Mesenchymal stem cell (in vitro differentiated cells and primary cell): ENCODE measurements at regions not wholly inside any gene's neighbourhood (a gene's known extent, or its start where the extent isn't known, plus 50 kb on each side); places are given as distances from the start of the nearest gene placed in this dataset.

Experiments used
- DNase-seq: peaks from one replicate; pipeline ENCODE4 v3.0.0-alpha.2; 2013
- H2AFZ ChIP-seq: one replicate; pipeline ENCODE4 v1.6.1; 2013; ENCODE audit warnings: low read depth, mild to moderate bottlenecking, control low read depth, inconsistent platforms, low read length, moderate library complexity
- H2AK5ac ChIP-seq: 2 replicates; pipeline ENCODE4 v1.6.1; 2013; ENCODE audit warnings: low read length, moderate library complexity, mild to moderate bottlenecking, inconsistent platforms; ENCODE audit not compliant: severe bottlenecking
- H2BK120ac ChIP-seq: one replicate; pipeline ENCODE4 v1.6.1; 2013; ENCODE audit warnings: low read depth, mild to moderate bottlenecking, inconsistent platforms, low read length, moderate library complexity
- H2BK12ac ChIP-seq, 2 experiments: one replicate each; pipeline ENCODE4 v1.6.1; 2013; ENCODE audit warnings: inconsistent platforms in 2 of 2, low read length in 2 of 2, mild to moderate bottlenecking in 2 of 2, moderate library complexity in 2 of 2, control low read depth in 1 of 2
- H2BK15ac ChIP-seq: one replicate; pipeline ENCODE4 v1.6.1; 2013; ENCODE audit warnings: mild to moderate bottlenecking, low read depth, inconsistent platforms; ENCODE audit not compliant: poor library complexity, severe bottlenecking
- H2BK5ac ChIP-seq: 2 replicates; pipeline ENCODE4 v1.6.1; 2013; ENCODE audit warnings: low read depth, mild to moderate bottlenecking, low read length, control low read depth, inconsistent platforms; ENCODE audit not compliant: poor library complexity, severe bottlenecking
- H3K14ac ChIP-seq, 2 experiments: one replicate each; pipeline ENCODE4 v1.6.1; 2013; ENCODE audit warnings: inconsistent platforms in 2 of 2, low read length in 2 of 2, control low read depth in 1 of 2, mild to moderate bottlenecking in 1 of 2, moderate library complexity in 1 of 2
- H3K18ac ChIP-seq, 2 experiments: one replicate each; pipeline ENCODE4 v1.6.1; 2013; ENCODE audit warnings: inconsistent platforms in 2 of 2, low read length in 2 of 2, control low read depth in 1 of 2, low read depth in 1 of 2, mild to moderate bottlenecking in 1 of 2
- H3K23ac ChIP-seq, 2 experiments: one replicate each; pipeline ENCODE4 v1.6.1; 2013; ENCODE audit warnings: inconsistent platforms in 2 of 2, low read length in 2 of 2, mild to moderate bottlenecking in 2 of 2, moderate library complexity in 2 of 2, control low read depth in 1 of 2
- H3K27ac ChIP-seq: 2 replicates; pipeline ENCODE4 v1.5.1; 2013; ENCODE audit warnings: mild to moderate bottlenecking, moderate library complexity, low read length, control low read depth, inconsistent platforms; ENCODE audit not compliant: poor library complexity, severe bottlenecking
- H3K27me3 ChIP-seq, 2 experiments: 2 replicates each; pipeline versions ENCODE4 v1.6.1 to v1.7.0; 2013; ENCODE audit warnings: low read length in 2 of 2, mild to moderate bottlenecking in 2 of 2, moderate library complexity in 2 of 2, control low read depth in 1 of 2, inconsistent platforms in 1 of 2; ENCODE audit not compliant: control insufficient read depth in 1 of 2, insufficient read depth in 1 of 2
- H3K36me3 ChIP-seq, 2 experiments: 2 replicates each; pipeline versions ENCODE4 v1.6.1 to v1.7.0; 2013; ENCODE audit warnings: low read length in 2 of 2, control low read depth in 1 of 2, inconsistent platforms in 1 of 2, low read depth in 1 of 2, mild to moderate bottlenecking in 1 of 2; ENCODE audit not compliant: insufficient read depth in 2 of 2, control insufficient read depth in 1 of 2
- H3K4ac ChIP-seq, 2 experiments: one replicate each; pipeline ENCODE4 v1.6.1; 2013; ENCODE audit warnings: inconsistent platforms in 2 of 2, low read length in 2 of 2, mild to moderate bottlenecking in 2 of 2, moderate library complexity in 2 of 2, control low read depth in 1 of 2, low read depth in 1 of 2
- H3K4me1 ChIP-seq: 2 replicates; pipeline ENCODE4 v1.6.1; 2013; ENCODE audit warnings: low read depth, low read length, control low read depth; ENCODE audit not compliant: control insufficient read depth, insufficient read depth
- H3K4me2 ChIP-seq: 2 replicates; pipeline ENCODE4 v1.6.1; 2013; ENCODE audit warnings: low read length, mild to moderate bottlenecking, inconsistent platforms; ENCODE audit not compliant: poor library complexity, severe bottlenecking
- H3K4me3 ChIP-seq, 2 experiments: 2 replicates each; pipeline versions ENCODE4 v1.5.1 to v1.7.0; 2013; ENCODE audit warnings: low read length in 2 of 2, mild to moderate bottlenecking in 2 of 2, control low read depth in 1 of 2, low read depth in 1 of 2; ENCODE audit not compliant: insufficient read depth in 1 of 2
- H3K79me1 ChIP-seq: replicated peaks from 2 replicates; pipeline ENCODE4 v1.6.1; 2013; ENCODE audit warnings: mild to moderate bottlenecking, control low read depth, low read length, inconsistent platforms; ENCODE audit not compliant: poor library complexity, severe bottlenecking
- H3K9ac ChIP-seq: 2 replicates; pipeline ENCODE4 v1.7.0; 2013; ENCODE audit warnings: mild to moderate bottlenecking, low read length, moderate library complexity
- H3K9me3 ChIP-seq: 2 replicates; pipeline ENCODE4 v1.7.0; 2013; ENCODE audit warnings: mild to moderate bottlenecking, low read length; ENCODE audit not compliant: control insufficient read depth
- H4K8ac ChIP-seq: one replicate; pipeline ENCODE4 v1.6.1; 2013; ENCODE audit warnings: inconsistent platforms, mild to moderate bottlenecking, low read length, moderate library complexity
- H4K91ac ChIP-seq: one replicate; pipeline ENCODE4 v1.6.1; 2013; ENCODE audit warnings: mild to moderate bottlenecking, low read length, inconsistent platforms
- WGBS: methylation state at CpG from one replicate; pipeline ENCODE4 v1.1.7; 2013; ENCODE audit warnings: mixed read lengths; 5-methylcytosine and 5-hydroxymethylcytosine counted together

DNA sequence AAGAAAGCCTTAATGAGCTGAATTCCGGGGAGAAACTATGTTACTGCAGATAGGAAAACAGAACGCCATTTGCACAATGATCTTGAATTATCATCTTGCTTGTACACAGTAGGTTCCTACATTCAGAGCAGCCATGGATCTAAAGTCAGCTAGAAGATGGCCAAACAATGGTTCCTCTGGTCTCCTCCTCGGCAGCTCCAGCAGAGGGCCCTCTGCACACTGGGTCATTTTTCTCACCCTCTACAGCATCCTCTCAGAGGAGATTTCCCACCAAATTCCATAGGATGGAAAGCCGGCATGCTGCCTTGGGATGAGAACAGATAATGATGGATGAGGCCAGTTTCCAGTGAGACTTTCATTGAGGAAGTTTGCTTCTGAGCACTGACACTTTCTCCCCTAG lies 308.5 kb upstream of the NFE2L3 start:
- Histone ChIP-seq H3K23ac (no peak overlapping the region), H3K14ac (no peak overlapping the region), H3K27me3 (no peaks in the 10 kb centered on the region), H2AK5ac (no peak overlapping the region), H2BK120ac (no peak overlapping the region), H3K9ac (no peak overlapping the region), H3K36me3 (no peaks in the 10 kb centered on the region), H2AFZ (no peak overlapping the region), H3K27ac (peak overlapping the region; percentile 19), H3K4me2 (no peak overlapping the region), H2BK15ac (no peak overlapping the region), H4K91ac (no peak overlapping the region), H4K8ac (no peak overlapping the region), H2BK12ac (no peak overlapping the region), H3K4me3 (no peak overlapping the region), H3K4ac (peak overlapping the region in 1 of 2 experiments; percentile 24), H3K79me1 (no peaks in the 10 kb centered on the region), H3K18ac (peak overlapping the region; percentile 1 to 57), H3K4me1 (peaks cover 7% of the 10 kb centered on the region), H3K9me3 (no peaks in the 10 kb centered on the region), H2BK5ac (no peak overlapping the region)
- DNase-seq, result no peak
- WGBS, result 82% methylated on average over 4 of the region's 4 CpGs

- Histone ChIP-seq H2AFZ (no peak overlapping the region), H3K18ac (no peak overlapping the region), H3K9me3 (no peaks in the 10 kb centered on the region), H2BK120ac (no peak overlapping the region), H3K79me1 (no peaks in the 10 kb centered on the region), H3K4me2 (no peak overlapping the region), H4K91ac (no peak overlapping the region), H2BK5ac (no peak overlapping the region), H3K4me1 (peaks cover 9% of the 10 kb centered on the region), H4K8ac (no peak overlapping the region), H3K14ac (no peak overlapping the region), H2BK15ac (no peak overlapping the region), H2AK5ac (no peak overlapping the region), H3K4me3 (no peak overlapping the region), H2BK12ac (no peak overlapping the region), H3K23ac (no peak overlapping the region), H3K27ac (peak overlapping the region; percentile 44), H3K4ac (no peak overlapping the region), H3K9ac (no peak overlapping the region), H3K36me3 (no peaks in the 10 kb centered on the region), H3K27me3 (no peaks in the 10 kb centered on the region)
- WGBS, result 73% methylated on average over 5 of the region's 6 CpGs
- DNase-seq, result no peak
These were observed 307.7 kb upstream of the NFE2L3 start for GRCh38 chr7:25844102-25844870.

- 89% methylated on average over 5 of the region's 5 CpGs for whole genome bisulfite sequencing
- peak overlapping the region in 1 of 2 experiments; percentile 55 for H2BK12ac ChIP-seq
- DNase-seq, result no peak
- H2AK5ac ChIP-seq, result no peak overlapping the region
- no peak overlapping the region for H3K9ac ChIP-seq
- H4K8ac ChIP-seq, result no peak overlapping the region
- H3K27me3 ChIP-seq, result no peaks in the 10 kb centered on the region
- H3K4ac ChIP-seq, result no peak overlapping the region
- no peaks in the 10 kb centered on the region for H3K36me3 ChIP-seq
- H2AFZ ChIP-seq, result no peak overlapping the region
- H3K27ac ChIP-seq, result no peak overlapping the region
- H3K9me3 ChIP-seq, result no peaks in the 10 kb centered on the region
- H3K14ac ChIP-seq, result no peak overlapping the region
- no peaks in the 10 kb centered on the region for H3K79me1 ChIP-seq
- H2BK120ac ChIP-seq, result no peak overlapping the region
- H3K23ac ChIP-seq, result no peak overlapping the region
- H3K18ac ChIP-seq, result peak overlapping the region in 1 of 2 experiments; percentile 25
- H4K91ac ChIP-seq, result no peak overlapping the region
- peaks cover 10% of the 10 kb centered on the region for H3K4me1 ChIP-seq
- no peak overlapping the region for H2BK5ac ChIP-seq
- no peak overlapping the region for H3K4me3 ChIP-seq
- H2BK15ac ChIP-seq, result no peak overlapping the region
- H3K4me2 ChIP-seq, result no peak overlapping the region
These were observed 306.5 kb upstream of the NFE2L3 start for GRCh38 chr7:25845464-25845863.

DNA sequence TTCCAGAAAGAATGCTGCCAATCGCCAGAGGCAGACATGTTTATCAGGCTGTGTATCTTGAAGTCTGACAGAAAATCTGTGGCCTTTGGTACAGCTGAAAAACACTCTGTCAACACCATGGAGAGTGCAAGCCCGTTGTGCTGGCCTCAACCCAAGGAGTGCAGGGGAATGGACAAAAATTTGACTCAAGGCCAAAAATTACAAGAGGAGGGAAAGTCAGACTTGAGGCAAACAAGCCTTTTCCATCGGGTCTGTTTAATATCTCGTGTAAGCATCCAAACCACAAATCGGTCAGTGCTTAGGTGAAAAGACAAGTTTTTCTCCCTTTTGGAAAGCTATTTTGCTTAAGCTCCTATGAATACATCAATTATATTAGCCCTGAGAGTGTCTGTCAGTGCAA lies 305.3 kb upstream of the NFE2L3 start:
- Histone ChIP-seq H2AK5ac (no peak overlapping the region), H4K91ac (no peak overlapping the region), H3K4me1 (peaks cover 15% of the 10 kb centered on the region), H3K36me3 (no peaks in the 10 kb centered on the region), H3K4ac (no peak overlapping the region), H4K8ac (no peak overlapping the region), H3K79me1 (no peaks in the 10 kb centered on the region), H2AFZ (no peak overlapping the region), H2BK15ac (no peak overlapping the region), H3K18ac (no peak overlapping the region), H3K27me3 (no peaks in the 10 kb centered on the region), H3K9ac (no peak overlapping the region), H3K27ac (peak overlapping the region; percentile 97), H3K14ac (no peak overlapping the region), H3K4me2 (no peak overlapping the region), H3K4me3 (no peak overlapping the region), H2BK120ac (no peak overlapping the region), H2BK5ac (no peak overlapping the region), H3K9me3 (no peaks in the 10 kb centered on the region), H2BK12ac (no peak overlapping the region), H3K23ac (no peak overlapping the region)
- 14% methylated on average over 3 of the region's 5 CpGs for WGBS
- peak; percentile 90 for DNase-seq
